Adrenal gland (tissue), 5 donors: ENCODE measurements at regions not wholly inside any gene's neighbourhood (a gene's known extent, or its start where the extent isn't known, plus 50 kb on each side); places are given as distances from the start of the nearest gene placed in this dataset.

Source experiments
- CTCF ChIP-seq, 6 experiments: fragments of 450-650 bp in 4 of 6; fragments of 200-600 bp in 2 of 6; sonication (generic) in 1 of 6; IDR thresholded peaks; 1 replicate in 5 of 6; 2 replicates in 1 of 6; pipeline versions ENCODE4 v1.5.1 to v1.8.0; 2016 to 2021; ENCODE audit warnings: antibody characterized with exemption in 6 of 6, mild to moderate bottlenecking in 2 of 6, moderate library complexity in 1 of 6
- POLR2A ChIP-seq, 2 donors: fragments of 450-650 bp; IDR thresholded peaks; one replicate each; pipeline ENCODE4 v1.6.1; 2017; ENCODE audit warnings: antibody characterized with exemption in 2 of 2, mild to moderate bottlenecking in 2 of 2, moderate library complexity in 1 of 2
- donor health status: DM: no; HTN: no; CAD: no.

GRCh38 chr10:31614611-31615010, 295.6 kb downstream of the ZEB1 start:
- TF ChIP-seq CTCF (IDR thresholded peaks at IDR 0.05) (no peak), POLR2A (IDR thresholded peaks at IDR 0.05) (no peak)
